ENCODE measurements at regions not wholly inside any gene's neighbourhood (a gene's known extent, or its start where the extent isn't known, plus 50 kb on each side); places are given as distances from the start of the nearest gene placed in this dataset.

- 89 to 100% (median 92%) methylated on average over 1 of the region's 1 CpG for WGBS, 3 donors
- intact Hi-C loops (cut with DNase I) = no loop called here
- no peak overlapping the region for H3K4me3 ChIP-seq
Observed at GRCh38 chr16:52958951-52959350, 93.7 kb downstream of the CHD9NB start.

GRCh38 chr16:52957199-52957598, 95.5 kb downstream of the CHD9NB start:
- TF ChIP-seq CTCF (IDR thresholded peaks at IDR 0.05) = no peak
- WGBS, 3 donors = 92 to 95% (median 94%) methylated on average over 3 of the region's 3 CpGs
- Histone ChIP-seq H3K9me3 (no peaks in the 10 kb centered on the region), H3K27ac (no peak overlapping the region), H3K36me3 (ENCODE audit: insufficient read depth in 1 of 2, low read depth in 1 of 2) (no peaks in the 10 kb centered on the region), H3K4me1 (no peaks in the 10 kb centered on the region), H3K4me3 (no peak overlapping the region), H3K27me3 (ENCODE audit: insufficient read depth in 3 of 3, low read length in 2 of 3) (peaks cover 0 to 3% (median 0%) of the 10 kb centered on the region in 3 donors)
- intact Hi-C loops (cut with DNase I) = no loop called here
- DNase-seq (no peak), ATAC-seq (no peak)

More at GRCh38 chr16:52958951-52959350, 93.7 kb downstream of the CHD9NB start:
- ATAC-seq = no peak
- H3K9me3 ChIP-seq = no peaks in the 10 kb centered on the region
- no peaks in the 10 kb centered on the region for H3K4me1 ChIP-seq
- H3K27me3 ChIP-seq (ENCODE audit: insufficient read depth in 3 of 3, low read length in 2 of 3) = no peaks in the 10 kb centered on the region
- TF ChIP-seq CTCF (IDR thresholded peaks at IDR 0.05) = no peak
- H3K36me3 ChIP-seq (ENCODE audit: insufficient read depth in 1 of 2, low read depth in 1 of 2) = no peaks in the 10 kb centered on the region
- no peak overlapping the region for H3K27ac ChIP-seq
- no peak for DNase-seq

- intact Hi-C loops (cut with DNase I) = no loop called here
- Histone ChIP-seq H3K4me3 (no peak overlapping the region), H3K27me3 (ENCODE audit: insufficient read depth in 3 of 3, low read length in 2 of 3) (peaks cover 0 to 3% (median 0%) of the 10 kb centered on the region in 3 donors), H3K36me3 (ENCODE audit: insufficient read depth in 1 of 2, low read depth in 1 of 2) (no peaks in the 10 kb centered on the region), H3K9me3 (no peaks in the 10 kb centered on the region), H3K4me1 (no peaks in the 10 kb centered on the region), H3K27ac (no peak overlapping the region)
- TF ChIP-seq CTCF (IDR thresholded peaks at IDR 0.05) = no peak
- 89 to 97% (median 92%) methylated on average over 1 of the region's 1 CpG for WGBS, 3 donors
- no peak for DNase-seq
- ATAC-seq = no peak
Observed at GRCh38 chr16:52956044-52956443, 96.7 kb downstream of the CHD9NB start.

- Histone ChIP-seq H3K36me3 (ENCODE audit: insufficient read depth in 1 of 2, low read depth in 1 of 2) (no peaks in the 10 kb centered on the region), H3K9me3 (no peaks in the 10 kb centered on the region), H3K27me3 (ENCODE audit: insufficient read depth in 3 of 3, low read length in 2 of 3) (peaks cover 0 to 3% (median 0%) of the 10 kb centered on the region in 3 donors), H3K4me1 (no peaks in the 10 kb centered on the region), H3K4me3 (no peak overlapping the region), H3K27ac (no peak overlapping the region)
- TF ChIP-seq CTCF (IDR thresholded peaks at IDR 0.05) = no peak
- ATAC-seq (no peak), DNase-seq (no peak)
- intact Hi-C loops (cut with DNase I) = no loop called here
- 43 to 73% (median 71%) methylated on average over 4 of the region's 4 CpGs for WGBS, 3 donors
Observed at GRCh38 chr16:52953215-52953614, 99.5 kb downstream of the CHD9NB start.

- H3K27me3 ChIP-seq (ENCODE audit: insufficient read depth in 3 of 3, low read length in 2 of 3) = peaks cover 0 to 3% (median 0%) of the 10 kb centered on the region in 3 donors
- DNase-seq (no peak), ATAC-seq (no peak)
- H3K9me3 ChIP-seq = peaks cover 5% of the 10 kb centered on the region
- no peaks in the 10 kb centered on the region for H3K4me1 ChIP-seq
- H3K36me3 ChIP-seq (ENCODE audit: insufficient read depth in 1 of 2, low read depth in 1 of 2) = no peaks in the 10 kb centered on the region
- intact Hi-C loops (cut with DNase I) = no loop called here
- H3K27ac ChIP-seq = no peak overlapping the region
- H3K4me3 ChIP-seq = no peak overlapping the region
- 80 to 89% (median 88%) methylated on average over 3 of the region's 3 CpGs for WGBS, 3 donors
- no peak for TF ChIP-seq CTCF (IDR thresholded peaks at IDR 0.05)
Observed at GRCh38 chr16:52948946-52949345, 103.8 kb downstream of the CHD9NB start.

All from psoas muscle (tissue), 7 donors.